ENCODE measurements at regions not wholly inside any gene's neighbourhood (a gene's known extent, or its start where the extent isn't known, plus 50 kb on each side); places are given as distances from the start of the nearest gene placed in this dataset.

GRCh38 chr2:152835674-152836073 lies 117.3 kb downstream of the ARL6IP6 start:
- no peaks in the 10 kb centered on the region for H3K27me3 ChIP-seq (ENCODE audit: insufficient read depth, poor library complexity, severe bottlenecking)
- H3K27ac ChIP-seq (replicated peaks): no peak overlapping the region
- no peak for DNase-seq (ENCODE audit: low read depth in 1 of 2, low spot score in 1 of 2)
- no peak overlapping the region for H3K4me3 ChIP-seq (replicated peaks; ENCODE audit: insufficient read depth, low read length)
- TF ChIP-seq GABPA (IDR thresholded peaks at IDR 0.05; ENCODE audit: low read depth) (no peak), SPI1 (IDR thresholded peaks at IDR 0.05; ENCODE audit: borderline replicate concordance, low read depth) (no peak), CTCF (IDR thresholded peaks at IDR 0.05; ENCODE audit: insufficient read depth, low read length) (no peak), REST (IDR thresholded peaks at IDR 0.05; ENCODE audit: insufficient replicate concordance, low read depth) (no peak), POLR2AphosphoS5 (IDR thresholded peaks at IDR 0.05; ENCODE audit: low read depth) (no peak)

GRCh38 chr2:152827944-152828343 lies 109.5 kb downstream of the ARL6IP6 start:
- DNase-seq (ENCODE audit: low read depth in 1 of 2, low spot score in 1 of 2): no peak
- TF ChIP-seq GABPA (IDR thresholded peaks at IDR 0.05; ENCODE audit: low read depth) (no peak), SPI1 (IDR thresholded peaks at IDR 0.05; ENCODE audit: borderline replicate concordance, low read depth) (no peak), CTCF (IDR thresholded peaks at IDR 0.05; ENCODE audit: insufficient read depth, low read length) (no peak), REST (IDR thresholded peaks at IDR 0.05; ENCODE audit: insufficient replicate concordance, low read depth) (no peak), POLR2AphosphoS5 (IDR thresholded peaks at IDR 0.05; ENCODE audit: low read depth) (no peak)
- H3K4me3 ChIP-seq (replicated peaks; ENCODE audit: insufficient read depth, low read length): no peak overlapping the region
- no peak overlapping the region for H3K27ac ChIP-seq (replicated peaks)
- H3K27me3 ChIP-seq (ENCODE audit: insufficient read depth, poor library complexity, severe bottlenecking): no peaks in the 10 kb centered on the region

- TF ChIP-seq POLR2AphosphoS5 (IDR thresholded peaks at IDR 0.05; ENCODE audit: low read depth): no peak
- no peak for TF ChIP-seq CTCF (IDR thresholded peaks at IDR 0.05; ENCODE audit: insufficient read depth, low read length)
- no peak for TF ChIP-seq GABPA (IDR thresholded peaks at IDR 0.05; ENCODE audit: low read depth)
- TF ChIP-seq SPI1 (IDR thresholded peaks at IDR 0.05; ENCODE audit: borderline replicate concordance, low read depth): no peak
- no peak for TF ChIP-seq REST (IDR thresholded peaks at IDR 0.05; ENCODE audit: insufficient replicate concordance, low read depth)
- no peak overlapping the region for H3K4me3 ChIP-seq (replicated peaks; ENCODE audit: insufficient read depth, low read length)
- no peaks in the 10 kb centered on the region for H3K27me3 ChIP-seq (ENCODE audit: insufficient read depth, poor library complexity, severe bottlenecking)
- no peak for DNase-seq (ENCODE audit: low read depth in 1 of 2, low spot score in 1 of 2)
- no peak overlapping the region for H3K27ac ChIP-seq (replicated peaks)
Measured at GRCh38 chr2:152826581-152827279, 108.3 kb downstream of the ARL6IP6 start.

All from HL-60 (cell line).